Esophagus muscularis mucosa (tissue), 3 donors: ENCODE measurements at regions not wholly inside any gene's neighbourhood (a gene's known extent, or its start where the extent isn't known, plus 50 kb on each side); places are given as distances from the start of the nearest gene placed in this dataset.

Experiments used
- POLR2A ChIP-seq: fragments of 450-650 bp; IDR thresholded peaks from one replicate; pipeline ENCODE4 v1.6.1; 2017; ENCODE audit warnings: antibody characterized with exemption, moderate library complexity, mild to moderate bottlenecking, low read depth
- POLR2AphosphoS5 ChIP-seq, 2 donors: sonication (generic); formaldehyde crosslinking; IDR thresholded peaks; one replicate each; pipeline ENCODE4 v1.6.1; 2017; ENCODE audit warnings: antibody characterized with exemption in 2 of 2
- TF ChIP-seq, protein P1 (sequence below), 3 experiments: fragments of 200-600 bp in 2 of 3; fragments of 450-650 bp in 1 of 3; sonication (generic) in 2 of 3; IDR thresholded peaks; one replicate each; pipeline ENCODE4 v1.5.1; 2017 to 2019; ENCODE audit warnings: antibody characterized with exemption in 3 of 3, mild to moderate bottlenecking in 2 of 3, moderate library complexity in 1 of 3

DNA sequence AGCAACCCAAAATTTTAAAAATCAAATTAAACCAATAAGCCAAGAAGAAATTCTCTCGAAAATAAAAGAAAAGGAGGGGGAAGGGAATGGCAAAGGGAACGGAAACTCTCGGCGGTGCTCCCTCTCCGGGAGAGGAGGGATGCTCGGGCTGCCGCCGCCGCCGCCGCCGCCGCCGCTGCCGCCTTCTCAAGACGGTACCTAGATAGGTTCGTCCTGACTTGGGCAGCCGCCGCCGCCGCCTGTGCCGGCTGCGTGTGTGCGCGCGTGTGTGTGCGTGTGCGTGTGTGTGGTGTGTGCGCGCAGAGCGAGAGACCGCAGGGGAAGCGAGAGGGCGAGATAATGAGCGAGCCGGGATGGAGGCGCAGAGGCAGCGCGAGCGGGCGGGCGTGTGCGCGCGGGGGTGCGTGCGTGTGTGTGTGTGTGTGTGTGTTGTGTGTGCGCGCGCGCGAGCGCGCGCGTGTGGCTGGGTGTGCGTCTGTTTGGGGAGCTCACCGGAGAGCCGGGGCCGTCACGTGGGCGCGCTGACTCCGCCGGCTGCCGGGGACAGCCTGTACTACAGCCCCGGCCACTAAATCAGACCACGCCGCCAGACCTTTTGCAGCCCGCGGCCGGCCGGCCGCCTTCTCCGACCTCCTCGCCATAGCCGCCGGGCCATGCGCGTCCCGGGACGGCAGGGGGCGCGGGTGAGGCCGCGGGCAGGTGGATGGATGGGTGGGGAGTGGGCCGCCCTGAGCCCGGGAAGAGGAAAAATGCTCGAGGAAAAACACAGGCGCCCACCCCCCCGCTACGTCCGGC is 111.6 kb downstream of the DHX15 start:
- TF ChIP-seq, protein P1, sequence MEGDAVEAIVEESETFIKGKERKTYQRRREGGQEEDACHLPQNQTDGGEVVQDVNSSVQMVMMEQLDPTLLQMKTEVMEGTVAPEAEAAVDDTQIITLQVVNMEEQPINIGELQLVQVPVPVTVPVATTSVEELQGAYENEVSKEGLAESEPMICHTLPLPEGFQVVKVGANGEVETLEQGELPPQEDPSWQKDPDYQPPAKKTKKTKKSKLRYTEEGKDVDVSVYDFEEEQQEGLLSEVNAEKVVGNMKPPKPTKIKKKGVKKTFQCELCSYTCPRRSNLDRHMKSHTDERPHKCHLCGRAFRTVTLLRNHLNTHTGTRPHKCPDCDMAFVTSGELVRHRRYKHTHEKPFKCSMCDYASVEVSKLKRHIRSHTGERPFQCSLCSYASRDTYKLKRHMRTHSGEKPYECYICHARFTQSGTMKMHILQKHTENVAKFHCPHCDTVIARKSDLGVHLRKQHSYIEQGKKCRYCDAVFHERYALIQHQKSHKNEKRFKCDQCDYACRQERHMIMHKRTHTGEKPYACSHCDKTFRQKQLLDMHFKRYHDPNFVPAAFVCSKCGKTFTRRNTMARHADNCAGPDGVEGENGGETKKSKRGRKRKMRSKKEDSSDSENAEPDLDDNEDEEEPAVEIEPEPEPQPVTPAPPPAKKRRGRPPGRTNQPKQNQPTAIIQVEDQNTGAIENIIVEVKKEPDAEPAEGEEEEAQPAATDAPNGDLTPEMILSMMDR (IDR thresholded peaks at IDR 0.05) = peak; percentile 58 to 81 (median 62)
- TF ChIP-seq POLR2A (peak; percentile 9), POLR2AphosphoS5 (IDR thresholded peaks at IDR 0.05) (peak; percentile 57 to 81)
